Left lung (tissue), 4 donors: ENCODE measurements at regions not wholly inside any gene's neighbourhood (a gene's known extent, or its start where the extent isn't known, plus 50 kb on each side); places are given as distances from the start of the nearest gene placed in this dataset.

Experiments
- ATAC-seq: fragments of 200-7000 bp; cut with Tn5 transposase; one replicate; pipeline ENCODE4 v1.9.1; 2020; ENCODE audit warnings: moderate library complexity
- DNase-seq, 4 donors: peaks; one replicate each; pipeline ENCODE4 v3.0.0-alpha.2; 2013 to 2020
- H3K27ac ChIP-seq, 2 donors: fragments of 200-600 bp; sonication (generic) in 1 of 2; one replicate each; pipeline versions ENCODE4 v1.5.0 to v1.8.0; 2020 to 2021
- H3K27me3 ChIP-seq, 2 donors: fragments of 200-600 bp; sonication (generic) in 1 of 2; one replicate each; pipeline versions ENCODE4 v1.5.0 to v1.8.0; 2020 to 2021
- H3K36me3 ChIP-seq, 2 donors: fragments of 200-600 bp; sonication (generic) in 1 of 2; one replicate each; pipeline versions ENCODE4 v1.5.0 to v1.8.0; 2020 to 2021
- H3K4me1 ChIP-seq, 2 donors: fragments of 200-600 bp; one replicate each; pipeline ENCODE4 v1.8.0; 2021
- H3K4me3 ChIP-seq, 2 donors: fragments of 200-600 bp; sonication (generic) in 1 of 2; one replicate each; pipeline versions ENCODE4 v1.5.0 to v1.8.0; 2020 to 2021; ENCODE audit warnings: mild to moderate bottlenecking in 1 of 2
- H3K9me3 ChIP-seq, 2 donors: fragments of 200-600 bp; sonication (generic) in 1 of 2; one replicate each; pipeline versions ENCODE4 v1.5.0 to v1.8.0; 2020 to 2021
- intact Hi-C, 2 donors: fragments of 100-400 bp; cut with DNase I; formaldehyde crosslinking; loops; one replicate each; pipeline versions ENCODE4 v1.11.2 to v1.14.2; 2022
- TF ChIP-seq, protein P1 (sequence below), 2 donors: fragments of 200-600 bp; sonication (generic) in 1 of 2; IDR thresholded peaks; one replicate each; pipeline versions ENCODE4 v1.5.0 to v1.8.0; 2021; ENCODE audit warnings: antibody characterized with exemption in 2 of 2
- donor health status: DM: no; HTN: yes; CAD: no.
- donor health status: DM: no; HTN: no; CAD: no.

- peak overlapping the region in 1 of 2 donors; percentile 29 for H3K27ac ChIP-seq
Measured at GRCh38 chr4:31237233-31237632, 517.1 kb downstream of the PCDH7 start.

DNA sequence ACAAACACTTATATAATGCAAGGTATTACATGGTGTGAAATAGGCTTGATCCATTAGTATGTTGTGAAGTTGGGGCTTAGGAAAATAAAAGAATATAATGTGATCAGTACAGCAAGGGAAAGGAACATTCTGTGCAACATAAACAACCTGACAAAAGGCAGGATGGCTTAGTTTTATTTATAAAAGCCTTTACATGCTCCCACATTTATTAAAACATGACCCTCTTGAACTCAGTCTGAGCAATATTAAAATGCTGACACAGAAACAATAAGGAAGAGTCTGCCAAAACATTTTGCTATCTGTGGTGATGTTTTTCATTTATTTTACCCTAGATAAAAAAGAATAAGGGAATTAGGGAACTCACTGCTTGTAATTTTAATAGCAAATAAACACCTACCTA, 519.7 kb downstream of the PCDH7 start:
- Histone ChIP-seq H3K27me3 (no peaks in the 10 kb centered on the region), H3K27ac (no peak overlapping the region), H3K9me3 (peaks cover 0 to 15% of the 10 kb centered on the region in 2 donors), H3K36me3 (no peaks in the 10 kb centered on the region), H3K4me3 (no peak overlapping the region), H3K4me1 (no peaks in the 10 kb centered on the region)
- TF ChIP-seq, protein P1, sequence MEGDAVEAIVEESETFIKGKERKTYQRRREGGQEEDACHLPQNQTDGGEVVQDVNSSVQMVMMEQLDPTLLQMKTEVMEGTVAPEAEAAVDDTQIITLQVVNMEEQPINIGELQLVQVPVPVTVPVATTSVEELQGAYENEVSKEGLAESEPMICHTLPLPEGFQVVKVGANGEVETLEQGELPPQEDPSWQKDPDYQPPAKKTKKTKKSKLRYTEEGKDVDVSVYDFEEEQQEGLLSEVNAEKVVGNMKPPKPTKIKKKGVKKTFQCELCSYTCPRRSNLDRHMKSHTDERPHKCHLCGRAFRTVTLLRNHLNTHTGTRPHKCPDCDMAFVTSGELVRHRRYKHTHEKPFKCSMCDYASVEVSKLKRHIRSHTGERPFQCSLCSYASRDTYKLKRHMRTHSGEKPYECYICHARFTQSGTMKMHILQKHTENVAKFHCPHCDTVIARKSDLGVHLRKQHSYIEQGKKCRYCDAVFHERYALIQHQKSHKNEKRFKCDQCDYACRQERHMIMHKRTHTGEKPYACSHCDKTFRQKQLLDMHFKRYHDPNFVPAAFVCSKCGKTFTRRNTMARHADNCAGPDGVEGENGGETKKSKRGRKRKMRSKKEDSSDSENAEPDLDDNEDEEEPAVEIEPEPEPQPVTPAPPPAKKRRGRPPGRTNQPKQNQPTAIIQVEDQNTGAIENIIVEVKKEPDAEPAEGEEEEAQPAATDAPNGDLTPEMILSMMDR (IDR thresholded peaks at IDR 0.05): no peak
- no peak for DNase-seq
- no peak for ATAC-seq
- intact Hi-C loops: no loop called here

More at GRCh38 chr4:31237233-31237632, 517.1 kb downstream of the PCDH7 start:
- no peak for DNase-seq
- no peaks in the 10 kb centered on the region for H3K4me1 ChIP-seq
- TF ChIP-seq, protein P1 (IDR thresholded peaks at IDR 0.05): no peak
- intact Hi-C loops: no loop called here
- H3K27me3 ChIP-seq: no peaks in the 10 kb centered on the region
- peaks cover 0 to 15% of the 10 kb centered on the region in 2 donors for H3K9me3 ChIP-seq
- ATAC-seq: no peak
- no peak overlapping the region for H3K4me3 ChIP-seq
- no peaks in the 10 kb centered on the region for H3K36me3 ChIP-seq

DNA sequence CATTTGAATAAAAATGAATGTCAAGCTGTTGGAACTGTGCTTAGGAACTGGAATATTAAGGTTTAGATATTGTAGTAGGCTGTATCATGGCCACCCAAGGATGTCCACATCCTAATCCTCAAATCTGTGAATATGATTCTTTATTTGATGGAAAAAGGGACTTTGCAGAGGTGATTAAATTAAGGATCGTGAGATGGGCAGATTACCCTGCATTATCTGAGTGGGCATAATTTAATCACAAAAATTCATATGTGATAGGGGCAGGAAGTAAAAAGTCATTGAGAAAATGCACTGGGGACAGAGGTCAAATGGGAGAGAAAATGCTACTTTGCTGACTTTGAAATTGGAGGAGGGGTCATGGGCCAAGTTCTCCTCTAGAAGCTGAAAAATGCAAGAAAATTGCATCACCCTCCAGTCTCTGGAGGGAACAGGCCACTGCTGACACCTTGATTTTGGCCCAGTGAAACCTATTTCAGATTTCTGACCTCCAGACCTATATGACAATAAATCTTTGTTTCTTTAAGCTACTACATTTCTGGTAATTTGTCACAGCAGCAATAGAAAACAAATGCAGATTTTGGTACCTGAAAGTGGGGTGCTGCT, 521.4 kb downstream of the PCDH7 start:
- H3K27me3 ChIP-seq: no peaks in the 10 kb centered on the region
- ATAC-seq (no peak), DNase-seq (no peak)
- no peak overlapping the region for H3K4me3 ChIP-seq
- no peaks in the 10 kb centered on the region for H3K4me1 ChIP-seq
- H3K36me3 ChIP-seq: no peaks in the 10 kb centered on the region
- TF ChIP-seq, protein P1 (IDR thresholded peaks at IDR 0.05): no peak
- peaks cover 0 to 15% of the 10 kb centered on the region in 2 donors for H3K9me3 ChIP-seq
- H3K27ac ChIP-seq: no peak overlapping the region
- intact Hi-C loops: no loop called here

DNA sequence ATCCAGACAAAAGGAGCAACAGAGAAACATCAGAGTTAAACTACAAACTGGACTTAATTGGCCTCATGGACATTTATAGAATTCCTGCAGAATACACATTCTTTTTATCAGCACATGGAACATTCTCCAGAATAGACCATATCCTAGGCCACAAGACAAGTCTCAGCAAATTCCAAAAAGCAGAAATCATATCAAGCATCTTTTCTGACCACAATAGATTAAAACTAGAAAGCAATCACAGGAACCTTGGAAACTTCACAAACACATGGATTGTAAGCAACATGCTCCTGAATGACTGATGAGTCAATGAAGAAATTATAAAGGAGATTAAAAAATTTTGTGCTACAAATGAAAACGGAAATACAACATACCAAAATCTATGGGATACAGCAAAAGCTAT, 526.7 kb downstream of the PCDH7 start:
- intact Hi-C loops: no loop called here

DNA sequence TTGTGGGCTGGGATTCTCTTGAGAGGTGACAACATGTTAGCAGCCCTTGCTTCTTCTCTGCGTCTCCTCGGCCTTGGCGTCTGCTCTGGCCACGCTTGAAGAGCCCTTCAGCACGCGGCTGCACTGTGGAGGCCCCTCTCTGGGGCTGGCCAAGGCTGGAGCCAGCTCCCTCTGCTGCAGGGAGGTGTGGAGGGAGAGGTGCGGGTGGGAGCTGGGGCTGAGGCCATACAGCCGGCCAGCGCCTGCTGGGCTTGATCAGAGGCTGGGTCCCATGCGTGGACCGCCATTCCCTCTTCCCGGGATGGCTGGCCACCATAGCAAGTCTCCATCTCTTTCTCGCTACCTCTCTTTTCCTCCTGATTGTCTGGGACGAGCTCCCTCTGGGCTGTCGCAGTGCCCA, 539.0 kb downstream of the PCDH7 start:
- H3K27ac ChIP-seq: no peak overlapping the region
- no peak overlapping the region for H3K4me3 ChIP-seq
- no peaks in the 10 kb centered on the region for H3K4me1 ChIP-seq
- no peaks in the 10 kb centered on the region for H3K36me3 ChIP-seq
- peaks cover 0 to 7% of the 10 kb centered on the region in 2 donors for H3K9me3 ChIP-seq
- DNase-seq: peak in 1 of 4 donors; percentile 63
- H3K27me3 ChIP-seq: no peaks in the 10 kb centered on the region
- intact Hi-C loops: no loop called here
- TF ChIP-seq, protein P1 (IDR thresholded peaks at IDR 0.05): no peak
- no peak for ATAC-seq

More for the DNA sequence above, 526.7 kb downstream of the PCDH7 start:
- DNase-seq (no peak), ATAC-seq (no peak)
- TF ChIP-seq, protein P1 (IDR thresholded peaks at IDR 0.05): no peak
- no peaks in the 10 kb centered on the region for H3K36me3 ChIP-seq
- H3K4me1 ChIP-seq: no peaks in the 10 kb centered on the region
- no peaks in the 10 kb centered on the region for H3K9me3 ChIP-seq
- H3K4me3 ChIP-seq: no peak overlapping the region
- H3K27ac ChIP-seq: no peak overlapping the region
- no peaks in the 10 kb centered on the region for H3K27me3 ChIP-seq
